HCT116 (cell line): ENCODE measurements at regions not wholly inside any gene's neighbourhood (a gene's known extent, or its start where the extent isn't known, plus 50 kb on each side); places are given as distances from the start of the nearest gene placed in this dataset.

Experiments used
- ATAC-seq: fragments of 200-7000 bp; cut with Tn5 transposase; 2 replicates; pipeline ENCODE4 v1.9.1; 2020; ENCODE audit warnings: mild to moderate bottlenecking, moderate library complexity
- BruUV-seq: library from RNA; stranded (reverse); fragments of 400-500 nt; replicated peaks from 2 replicates; lab custom pipeline; 2021; lab: Mats Ljungman, UMichigan
- CTCF ChIA-PET: fragments of 300-600 bp; sonication (Branson Sonifier 250); formaldehyde crosslinking; loops from one replicate; lab custom pipeline; 2021; ENCODE audit warnings: antibody characterized with exemption; lab: Charles Lee
- POLR2A ChIA-PET: fragments of 300-600, 350-600 bp; sonication (Branson Sonifier 250); formaldehyde crosslinking; loops from one replicate; lab custom pipeline; 2021; ENCODE audit warnings: antibody characterized with exemption; lab: Charles Lee
- RAD21 ChIA-PET, 2 experiments: fragments of 300-600 bp; sonication (Branson Sonifier 250); formaldehyde crosslinking; loops; one replicate each; lab custom pipeline; 2023; ENCODE audit warnings: low total read pairs in 2 of 2; ENCODE audit not compliant: uncharacterized antibody in 2 of 2, unreplicated experiment in 2 of 2, low non-redundant PET in 1 of 2; lab: Charles Lee
- DNase-seq: peaks from one replicate; pipeline ENCODE4 v3.0.0-alpha.2; 2010; ENCODE audit warnings: low read depth, low spot score
- H2AFZ ChIP-seq: fragments of 200-600 bp; shearing (Covaris generic), sonication (generic); 2 replicates; pipeline ENCODE4 v1.6.1; 2017; ENCODE audit warnings: low read depth, mixed run types, mixed read lengths, antibody characterized with exemption, low read length; ENCODE audit not compliant: poor library complexity, severe bottlenecking
- H3K27ac ChIP-seq: 2 replicates; pipeline ENCODE4 v1.5.1; 2012; ENCODE audit warnings: low read depth, low read length
- H3K27me3 ChIP-seq: fragments of 200-600 bp; sonication (generic); 2 replicates; pipeline ENCODE4 v1.6.1; 2016; ENCODE audit warnings: mixed run types, low read length, mixed read lengths; ENCODE audit not compliant: insufficient read depth
- H3K36me3 ChIP-seq, 2 experiments: fragments of 200-500 bp in 1 of 2; fragments of 200-600 bp in 1 of 2; sonication (Bioruptor generic) in 1 of 2; sonication (generic) in 1 of 2; 2 replicates each; pipeline versions ENCODE4 v1.5.1 to v1.6.1; 2014 to 2016; ENCODE audit warnings: low read length in 2 of 2, inconsistent platforms in 1 of 2, mixed read lengths in 1 of 2, mixed run types in 1 of 2; ENCODE audit not compliant: insufficient read depth in 2 of 2, control insufficient read depth in 1 of 2
- H3K4me1 ChIP-seq, 2 experiments: fragments of 200-600 bp in 1 of 2; sonication (generic) in 1 of 2; 2 replicates each; pipeline versions ENCODE4 v1.5.1 to v1.6.1; 2012 to 2017; ENCODE audit warnings: low read length in 2 of 2, inconsistent platforms in 1 of 2, mild to moderate bottlenecking in 1 of 2, mixed read lengths in 1 of 2, mixed run types in 1 of 2, moderate library complexity in 1 of 2; ENCODE audit not compliant: insufficient read depth in 2 of 2, control insufficient read depth in 1 of 2
- H3K4me2 ChIP-seq: fragments of 200-600 bp; sonication (generic); 2 replicates; pipeline ENCODE4 v1.6.1; 2017; ENCODE audit warnings: mixed run types, low read length, mixed read lengths
- H3K4me3 ChIP-seq, 2 experiments: fragments of 200-600 bp in 1 of 2; sonication (generic) in 1 of 2; replicated peaks in 1 of 2; 2 replicates each; pipeline ENCODE4 v1.5.1; 2011 to 2016; ENCODE audit warnings: low read length in 2 of 2, control low read depth in 1 of 2, low read depth in 1 of 2, mild to moderate bottlenecking in 1 of 2, mixed read lengths in 1 of 2, mixed run types in 1 of 2
- H3K79me2 ChIP-seq: fragments of 200-600 bp; sonication (generic); 2 replicates; pipeline ENCODE4 v1.6.1; 2017; ENCODE audit warnings: mild to moderate bottlenecking, mixed run types, low read length, moderate library complexity, mixed read lengths; ENCODE audit not compliant: insufficient read depth
- H3K9ac ChIP-seq: fragments of 200-600 bp; sonication (generic); 2 replicates; pipeline ENCODE4 v1.6.1; 2016; ENCODE audit warnings: low read length, mixed read lengths
- H3K9me2 ChIP-seq: fragments of 200-600 bp; sonication (generic), shearing (Covaris generic); 2 replicates; pipeline ENCODE4 v1.6.1; 2017; ENCODE audit warnings: mixed run types, mild to moderate bottlenecking, moderate library complexity; ENCODE audit not compliant: insufficient read depth
- H3K9me3 ChIP-seq, 2 experiments: fragments of 200-500 bp in 1 of 2; fragments of 200-600 bp in 1 of 2; sonication (Bioruptor generic) in 1 of 2; sonication (generic) in 1 of 2; 2 replicates each; pipeline ENCODE4 v1.6.1; 2014 to 2017; ENCODE audit warnings: low read length in 2 of 2, mixed read lengths in 2 of 2, inconsistent platforms in 1 of 2, low read depth in 1 of 2, mild to moderate bottlenecking in 1 of 2, mixed run types in 1 of 2, moderate library complexity in 1 of 2; ENCODE audit not compliant: control insufficient read depth in 1 of 2, insufficient read depth in 1 of 2
- H4K20me1 ChIP-seq: fragments of 200-600 bp; sonication (generic), shearing (Covaris generic); 2 replicates; pipeline ENCODE4 v1.6.1; 2017; ENCODE audit warnings: mixed run types, mild to moderate bottlenecking, moderate library complexity; ENCODE audit not compliant: insufficient read depth
- ATF3 ChIP-seq: IDR thresholded peaks from 2 replicates; pipeline ENCODE4 v1.6.1; 2012
- CBX3 ChIP-seq: IDR thresholded peaks from 2 replicates; pipeline ENCODE4 v1.6.1; 2012; ENCODE audit warnings: low read depth
- EGR1 ChIP-seq: IDR thresholded peaks from 2 replicates; pipeline ENCODE4 v1.6.1; 2012; ENCODE audit warnings: low read depth
- FOSL1 ChIP-seq: IDR thresholded peaks from 2 replicates; pipeline ENCODE4 v1.6.1; 2012; ENCODE audit warnings: low read depth
- POLR2A ChIP-seq: IDR thresholded peaks from 2 replicates; pipeline ENCODE4 v1.7.0; 2011; ENCODE audit warnings: borderline replicate concordance; ENCODE audit not compliant: insufficient read depth, insufficient read length; ENCODE audit errors: extremely low read depth
- SP1 ChIP-seq: IDR thresholded peaks from 2 replicates; pipeline ENCODE4 v1.6.1; 2012; ENCODE audit warnings: low read depth
- SRF ChIP-seq: IDR thresholded peaks from 2 replicates; pipeline ENCODE4 v1.6.1; 2012; ENCODE audit warnings: low read depth
- TCF7L2 ChIP-seq: IDR thresholded peaks from 2 replicates; pipeline ENCODE4 v1.7.0; 2011; ENCODE audit warnings: borderline replicate concordance, inconsistent platforms; ENCODE audit not compliant: insufficient read depth, insufficient read length; ENCODE audit errors: extremely low read depth
- YY1 ChIP-seq: IDR thresholded peaks from 2 replicates; pipeline ENCODE4 v1.6.1; 2011; ENCODE audit warnings: low read length, low read depth, moderate library complexity, mild to moderate bottlenecking; ENCODE audit not compliant: insufficient replicate concordance; ENCODE audit errors: extremely low read depth
- ZNF274 ChIP-seq: fragments of 200-500 bp; sonication (Bioruptor generic); IDR thresholded peaks from 2 replicates; pipeline ENCODE4 v1.6.1; 2014; ENCODE audit warnings: mild to moderate bottlenecking, low read depth, low read length, inconsistent platforms
- intact Hi-C: fragments of 100-400 bp; cut with micrococcal nuclease; formaldehyde crosslinking; loops from 2 replicates; pipeline ENCODE4 v1.10.0; 2022
- TF ChIP-seq, protein P1 (sequence below): IDR thresholded peaks from 2 replicates; pipeline ENCODE4 v1.6.1; 2012
- TF ChIP-seq, protein P2 (sequence below): IDR thresholded peaks from 2 replicates; pipeline ENCODE4 v1.6.1; 2011; ENCODE audit warnings: mild to moderate bottlenecking, low read length, moderate library complexity; ENCODE audit not compliant: insufficient replicate concordance; ENCODE audit errors: extremely low read depth

DNA sequence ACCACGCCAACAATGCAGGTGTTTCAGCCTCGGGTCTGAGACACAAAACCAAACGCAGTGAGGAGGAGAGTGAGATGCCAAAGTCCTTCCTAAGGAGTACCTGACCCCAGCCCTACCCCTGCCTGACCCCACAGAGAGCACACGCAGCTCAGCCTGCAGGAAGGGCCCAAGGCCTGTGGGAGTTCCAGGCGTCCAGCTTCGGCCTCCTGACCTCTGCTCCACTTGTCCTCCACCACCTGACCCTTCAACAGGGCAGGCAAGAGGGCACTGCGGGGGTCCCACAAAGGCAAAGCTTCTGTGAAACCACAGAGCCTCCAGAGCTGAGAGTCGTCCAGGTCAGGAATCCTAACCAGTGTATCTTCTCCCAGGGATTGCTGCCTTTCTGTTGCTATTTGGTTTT, 122.0 kb upstream of the PPP2R2D start:
- no TSS peak for BruUV-seq
- no peak overlapping the region for H3K9ac ChIP-seq
- CTCF ChIA-PET: no interaction called here

More for the DNA sequence above, 122.0 kb upstream of the PPP2R2D start:
- Histone ChIP-seq H3K4me2 (no peak overlapping the region), H3K4me3 (no peak overlapping the region), H3K27ac (no peak overlapping the region), H3K79me2 (no peaks in the 10 kb centered on the region), H3K27me3 (no peaks in the 10 kb centered on the region), H3K9me3 (no peaks in the 10 kb centered on the region), H3K4me1 (no peaks in the 10 kb centered on the region), H2AFZ (no peak overlapping the region), H3K9me2 (no peaks in the 10 kb centered on the region), H3K36me3 (no peaks in the 10 kb centered on the region), H4K20me1 (no peaks in the 10 kb centered on the region)
- ATAC-seq: no peak
- TF ChIP-seq CBX3 (no peak), ZNF274 (no peak), SRF (no peak), ATF3 (no peak), FOSL1 (no peak), EGR1 (no peak), POLR2A (no peak), TCF7L2 (no peak), YY1 (no peak), SP1 (no peak)
- TF ChIP-seq, protein P1, sequence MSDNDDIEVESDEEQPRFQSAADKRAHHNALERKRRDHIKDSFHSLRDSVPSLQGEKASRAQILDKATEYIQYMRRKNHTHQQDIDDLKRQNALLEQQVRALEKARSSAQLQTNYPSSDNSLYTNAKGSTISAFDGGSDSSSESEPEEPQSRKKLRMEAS: no peak
- TF ChIP-seq, protein P2, sequence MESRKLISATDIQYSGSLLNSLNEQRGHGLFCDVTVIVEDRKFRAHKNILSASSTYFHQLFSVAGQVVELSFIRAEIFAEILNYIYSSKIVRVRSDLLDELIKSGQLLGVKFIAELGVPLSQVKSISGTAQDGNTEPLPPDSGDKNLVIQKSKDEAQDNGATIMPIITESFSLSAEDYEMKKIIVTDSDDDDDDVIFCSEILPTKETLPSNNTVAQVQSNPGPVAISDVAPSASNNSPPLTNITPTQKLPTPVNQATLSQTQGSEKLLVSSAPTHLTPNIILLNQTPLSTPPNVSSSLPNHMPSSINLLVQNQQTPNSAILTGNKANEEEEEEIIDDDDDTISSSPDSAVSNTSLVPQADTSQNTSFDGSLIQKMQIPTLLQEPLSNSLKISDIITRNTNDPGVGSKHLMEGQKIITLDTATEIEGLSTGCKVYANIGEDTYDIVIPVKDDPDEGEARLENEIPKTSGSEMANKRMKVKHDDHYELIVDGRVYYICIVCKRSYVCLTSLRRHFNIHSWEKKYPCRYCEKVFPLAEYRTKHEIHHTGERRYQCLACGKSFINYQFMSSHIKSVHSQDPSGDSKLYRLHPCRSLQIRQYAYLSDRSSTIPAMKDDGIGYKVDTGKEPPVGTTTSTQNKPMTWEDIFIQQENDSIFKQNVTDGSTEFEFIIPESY: no peak
- intact Hi-C loops: no loop called here
- RAD21 ChIA-PET: no interaction called here
- DNase-seq: no peak
- POLR2A ChIA-PET: no interaction called here
